HG03045 (cell line): ENCODE measurements at regions not wholly inside any gene's neighbourhood (a gene's known extent, or its start where the extent isn't known, plus 50 kb on each side); places are given as distances from the start of the nearest gene placed in this dataset.

ENCODE experiments used
- ATAC-seq: cut with Tn5 transposase; IDR thresholded peaks from one replicate; pipeline ENCODE4 v1.9.1; 2021; ENCODE audit warnings: mild to moderate bottlenecking, moderate library complexity; ENCODE audit not compliant: unreplicated experiment

- no peak for ATAC-seq
Observed at GRCh38 chr15:97200161-97200560, 760.3 kb upstream of the ARRDC4 start.

GRCh38 chr15:97210277-97210676, 750.2 kb upstream of the ARRDC4 start:
- no peak for ATAC-seq

- no peak for ATAC-seq
Observed at GRCh38 chr15:97215629-97216028, 744.9 kb upstream of the ARRDC4 start.

- ATAC-seq = no peak
Observed at GRCh38 chr15:97224191-97224641, 736.3 kb upstream of the ARRDC4 start.

GRCh38 chr15:97234851-97235610, 725.5 kb upstream of the ARRDC4 start:
- ATAC-seq = no peak

GRCh38 chr15:97235611-97235985, 724.9 kb upstream of the ARRDC4 start:
- ATAC-seq = no peak

- ATAC-seq = no peak
Observed at GRCh38 chr15:97236140-97236539, 724.4 kb upstream of the ARRDC4 start.

- ATAC-seq = no peak
Observed at GRCh38 chr15:97237160-97237559, 723.3 kb upstream of the ARRDC4 start.

- ATAC-seq = no peak
Observed at GRCh38 chr15:97248376-97248775, 712.1 kb upstream of the ARRDC4 start.

- ATAC-seq = no peak
Observed at GRCh38 chr15:97259943-97260342, 700.6 kb upstream of the ARRDC4 start.

GRCh38 chr15:97301166-97301565, 659.3 kb upstream of the ARRDC4 start:
- ATAC-seq = no peak

- ATAC-seq = no peak
Observed at GRCh38 chr15:97316362-97316761, 644.1 kb upstream of the ARRDC4 start.

GRCh38 chr15:97317163-97317562, 643.3 kb upstream of the ARRDC4 start:
- no peak for ATAC-seq

GRCh38 chr15:97319291-97319690, 641.2 kb upstream of the ARRDC4 start:
- no peak for ATAC-seq

- ATAC-seq = no peak
Observed at GRCh38 chr15:97346221-97346620, 614.3 kb upstream of the ARRDC4 start.

GRCh38 chr15:97350813-97351212, 609.7 kb upstream of the ARRDC4 start:
- no peak for ATAC-seq

GRCh38 chr15:97383516-97383915, 577.0 kb upstream of the ARRDC4 start:
- no peak for ATAC-seq

GRCh38 chr15:97386940-97387339, 573.6 kb upstream of the ARRDC4 start:
- ATAC-seq = no peak

- no peak for ATAC-seq
Observed at GRCh38 chr15:97401195-97401594, 559.3 kb upstream of the ARRDC4 start.

GRCh38 chr15:97401970-97402369, 558.5 kb upstream of the ARRDC4 start:
- no peak for ATAC-seq

GRCh38 chr15:97406841-97407240, 553.7 kb upstream of the ARRDC4 start:
- ATAC-seq = no peak

GRCh38 chr15:97410897-97411575, 549.5 kb upstream of the ARRDC4 start:
- ATAC-seq = no peak
